PC-3 (cell line): ENCODE measurements at regions not wholly inside any gene's neighbourhood (a gene's known extent, or its start where the extent isn't known, plus 50 kb on each side); places are given as distances from the start of the nearest gene placed in this dataset.

Experiments used
- ATAC-seq: fragments of 200-7000 bp; cut with Tn5 transposase; 2 replicates; pipeline ENCODE4 v1.9.1; 2020; ENCODE audit warnings: mild to moderate bottlenecking, moderate library complexity
- BruUV-seq: library from RNA; stranded (reverse); fragments of 400-500 nt; replicated peaks from 2 replicates; lab custom pipeline; 2021; lab: Mats Ljungman, UMichigan
- CTCF ChIA-PET: fragments of 300-600 bp; sonication (Branson Sonifier 250); formaldehyde crosslinking; loops from one replicate; lab custom pipeline; 2022; ENCODE audit warnings: antibody characterized with exemption; lab: Charles Lee
- POLR2A ChIA-PET: fragments of 300-600 bp; sonication (Branson Sonifier 250); formaldehyde crosslinking; loops from one replicate; lab custom pipeline; 2022; ENCODE audit warnings: antibody characterized with exemption; ENCODE audit not compliant: unreplicated experiment; lab: Charles Lee
- DNase-seq: peaks from one replicate; pipeline ENCODE4 v3.0.0-alpha.2; 2015
- H2AFZ ChIP-seq: fragments of 300-600 bp; sonication (generic); 2 replicates; pipeline ENCODE4 v1.6.0; 2016; ENCODE audit warnings: antibody characterized with exemption, low read length
- H3F3A ChIP-seq: fragments of 300-600 bp; sonication (generic); one replicate; pipeline ENCODE4 v1.6.0; 2017; ENCODE audit warnings: antibody characterized with exemption, low read length, control low read depth, mild to moderate bottlenecking; ENCODE audit not compliant: unreplicated experiment
- H3K27ac ChIP-seq: fragments of 300-600 bp; sonication (generic); 2 replicates; pipeline ENCODE4 v1.5.1; 2016; ENCODE audit warnings: mild to moderate bottlenecking, low read length
- H3K27me3 ChIP-seq: fragments of 300-600 bp; sonication (generic); 2 replicates; pipeline ENCODE4 v1.6.1; 2016; ENCODE audit warnings: low read length, mixed read lengths
- H3K36me3 ChIP-seq: fragments of 300-600 bp; sonication (generic); 2 replicates; pipeline ENCODE4 v1.6.1; 2016; ENCODE audit warnings: low read depth, mixed run types, low read length, mixed read lengths
- H3K4me1 ChIP-seq: fragments of 300-600 bp; sonication (generic); 2 replicates; pipeline ENCODE4 v1.5.1; 2016; ENCODE audit warnings: low read length; ENCODE audit not compliant: insufficient read depth
- H3K4me2 ChIP-seq: fragments of 300-600 bp; sonication (generic); 2 replicates; pipeline ENCODE4 v1.6.0; 2016; ENCODE audit warnings: low read length
- H3K4me3 ChIP-seq: fragments of 300-600 bp; sonication (generic); 2 replicates; pipeline ENCODE4 v1.5.1; 2016; ENCODE audit warnings: mild to moderate bottlenecking, low read length, mixed read lengths
- H3K79me2 ChIP-seq: fragments of 300-600 bp; sonication (generic); 2 replicates; pipeline ENCODE4 v1.6.1; 2017; ENCODE audit warnings: low read length, mixed read lengths
- H3K9ac ChIP-seq: fragments of 300-600 bp; sonication (generic); 2 replicates; pipeline ENCODE4 v1.6.0; 2016; ENCODE audit warnings: mild to moderate bottlenecking, low read length
- H3K9me2 ChIP-seq: fragments of 300-600 bp; sonication (generic); replicated peaks from 2 replicates; pipeline ENCODE4 v1.6.1; 2016; ENCODE audit warnings: mixed run types, low read length, mixed read lengths
- H3K9me3 ChIP-seq: fragments of 300-600 bp; sonication (generic); 2 replicates; pipeline ENCODE4 v1.6.1; 2016; ENCODE audit warnings: low read length, mixed read lengths
- H4K20me1 ChIP-seq: fragments of 300-600 bp; sonication (generic); 2 replicates; pipeline ENCODE4 v1.6.1; 2016; ENCODE audit warnings: low read length, mixed read lengths
- CTCF ChIP-seq: fragments of 300-600 bp; sonication (generic); conservative IDR thresholded peaks from 2 replicates; pipeline ENCODE4 v1.5.1; 2017; ENCODE audit warnings: antibody characterized with exemption, low read depth, mild to moderate bottlenecking, low read length
- EZH2 ChIP-seq: fragments of 300-600 bp; sonication (generic); IDR thresholded peaks from one replicate; pipeline ENCODE4 v1.6.1; 2017; ENCODE audit warnings: antibody characterized with exemption, mild to moderate bottlenecking, low read length; ENCODE audit not compliant: unreplicated experiment
- EZH2phosphoT487 ChIP-seq: fragments of 300-600 bp; sonication (generic); IDR thresholded peaks from 2 replicates; pipeline ENCODE4 v1.6.1; 2018; ENCODE audit warnings: mild to moderate bottlenecking, antibody characterized with exemption, low read length, borderline replicate concordance
- intact Hi-C: fragments of 100-400 bp; cut with micrococcal nuclease; formaldehyde crosslinking; loops from 2 replicates; pipeline ENCODE4 v1.9.0; 2023

GRCh38 chr2:203590496-203590895, 55.4 kb upstream of the RAPH1 start:
- no TSS peak for BruUV-seq
- Histone ChIP-seq H3F3A (no peaks in the 10 kb centered on the region), H3K9me2 (no peaks in the 10 kb centered on the region), H3K27ac (no peak overlapping the region), H3K4me3 (no peak overlapping the region), H3K4me2 (no peak overlapping the region), H3K4me1 (peaks cover 36% of the 10 kb centered on the region), H2AFZ (no peak overlapping the region), H4K20me1 (no peaks in the 10 kb centered on the region), H3K9me3 (no peaks in the 10 kb centered on the region), H3K27me3 (no peaks in the 10 kb centered on the region), H3K36me3 (no peaks in the 10 kb centered on the region), H3K9ac (no peak overlapping the region), H3K79me2 (no peaks in the 10 kb centered on the region)
- POLR2A ChIA-PET = no interaction called here
- intact Hi-C loops = no loop called here
- CTCF ChIA-PET = no interaction called here
- TF ChIP-seq EZH2phosphoT487 = no peak
- TF ChIP-seq EZH2 = no peak
- TF ChIP-seq CTCF = no peak
- no peak for ATAC-seq
- DNase-seq = no peak

- Histone ChIP-seq H4K20me1 (no peaks in the 10 kb centered on the region), H2AFZ (no peak overlapping the region), H3K4me3 (no peak overlapping the region), H3F3A (no peaks in the 10 kb centered on the region), H3K4me1 (peaks cover 33% of the 10 kb centered on the region), H3K27ac (no peak overlapping the region), H3K9ac (no peak overlapping the region), H3K27me3 (no peaks in the 10 kb centered on the region), H3K9me3 (no peaks in the 10 kb centered on the region), H3K4me2 (no peak overlapping the region), H3K9me2 (no peaks in the 10 kb centered on the region), H3K79me2 (no peaks in the 10 kb centered on the region), H3K36me3 (no peaks in the 10 kb centered on the region)
- intact Hi-C loops = no loop called here
- BruUV-seq = no TSS peak
- ChIA-PET CTCF (no interaction called here), POLR2A (no interaction called here)
- no peak for TF ChIP-seq EZH2
- TF ChIP-seq CTCF = no peak
- TF ChIP-seq EZH2phosphoT487 = no peak
- DNase-seq (no peak), ATAC-seq (no peak)
Observed at GRCh38 chr2:203591642-203592041, 56.5 kb upstream of the RAPH1 start.

GRCh38 chr2:203592470-203592869, 57.4 kb upstream of the RAPH1 start:
- POLR2A ChIA-PET = no interaction called here
- Histone ChIP-seq H3K4me1 (peaks cover 27% of the 10 kb centered on the region), H3K79me2 (no peaks in the 10 kb centered on the region), H3K36me3 (no peaks in the 10 kb centered on the region), H3K9ac (no peak overlapping the region), H3K9me2 (no peaks in the 10 kb centered on the region), H3K4me3 (no peak overlapping the region), H2AFZ (no peak overlapping the region), H3F3A (no peaks in the 10 kb centered on the region), H4K20me1 (no peaks in the 10 kb centered on the region), H3K27me3 (no peaks in the 10 kb centered on the region), H3K4me2 (no peak overlapping the region), H3K27ac (no peak overlapping the region), H3K9me3 (no peaks in the 10 kb centered on the region)
- ATAC-seq (no peak), DNase-seq (no peak)
- CTCF ChIA-PET = no interaction called here
- intact Hi-C loops = no loop called here
- TF ChIP-seq EZH2 (no peak), CTCF (no peak)
- no TSS peak for BruUV-seq
